LHCN-M2 (cell line): ENCODE measurements at regions not wholly inside any gene's neighbourhood (a gene's known extent, or its start where the extent isn't known, plus 50 kb on each side); places are given as distances from the start of the nearest gene placed in this dataset.

ENCODE experiments used
- DNase-seq: peaks from one replicate; pipeline ENCODE4 v3.0.0-alpha.2; 2012; ENCODE audit warnings: low read depth

DNA sequence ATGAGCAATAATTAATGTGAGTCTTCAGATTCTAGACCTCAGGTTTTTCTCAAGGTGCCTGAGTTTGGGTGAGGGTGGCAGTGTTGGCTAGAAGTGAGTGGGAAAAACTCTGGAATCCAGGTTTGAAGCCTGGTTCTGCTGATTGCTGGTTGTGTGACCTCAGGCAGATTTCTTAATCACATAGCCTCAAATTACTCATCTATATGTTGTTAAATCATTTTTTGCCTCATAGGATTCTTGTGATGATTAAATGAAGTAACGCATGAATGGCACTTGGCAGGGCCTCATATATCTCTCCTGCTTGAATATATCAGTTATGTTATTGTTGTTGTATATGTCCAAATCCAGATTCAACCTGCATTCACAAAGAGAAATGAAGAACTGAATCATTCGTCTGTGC is 60.5 kb downstream of the NR2F2 start:
- no peak for DNase-seq

DNA sequence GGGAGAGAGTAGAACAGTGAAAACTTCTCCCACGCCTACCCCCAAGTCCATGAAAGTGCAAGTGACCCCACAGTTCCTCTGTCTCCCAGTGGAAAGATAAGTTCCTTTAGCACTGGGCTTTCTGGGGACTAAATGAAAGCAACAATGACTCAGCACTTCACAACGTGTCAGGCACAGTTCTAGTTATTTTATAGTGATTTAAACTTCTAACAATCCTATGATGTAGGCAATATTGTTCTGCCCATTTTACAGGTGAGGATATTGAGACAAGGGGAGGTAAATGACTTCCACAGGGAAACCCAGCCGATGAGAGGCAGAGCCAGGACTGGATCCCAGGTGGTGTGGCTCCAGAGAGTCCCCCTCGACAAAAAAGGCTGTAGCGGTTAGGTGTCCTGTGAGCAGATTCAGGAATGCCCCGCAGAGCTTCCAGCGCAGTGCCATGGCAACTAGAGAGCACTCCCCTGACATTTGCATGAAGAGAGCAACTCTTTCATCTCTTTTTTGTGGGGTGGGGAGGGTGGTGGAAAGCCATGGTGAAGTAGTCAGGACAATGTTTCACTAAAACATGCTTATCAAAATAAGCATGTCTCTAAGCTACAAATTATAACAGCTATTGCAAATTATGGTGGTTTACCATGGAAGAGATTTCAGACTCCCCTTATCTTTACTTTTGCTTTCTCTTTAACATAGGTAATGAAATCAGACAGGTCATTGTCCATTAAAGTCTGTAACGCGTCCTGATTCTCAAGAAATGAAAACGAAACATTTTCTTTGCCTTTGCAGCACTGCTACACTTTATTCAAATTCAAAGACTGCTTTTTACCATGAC is 62.1 kb downstream of the NR2F2 start:
- no peak for DNase-seq

GRCh38 chr15:96393209-96393513 is 62.7 kb downstream of the NR2F2 start:
- no peak for DNase-seq

DNA sequence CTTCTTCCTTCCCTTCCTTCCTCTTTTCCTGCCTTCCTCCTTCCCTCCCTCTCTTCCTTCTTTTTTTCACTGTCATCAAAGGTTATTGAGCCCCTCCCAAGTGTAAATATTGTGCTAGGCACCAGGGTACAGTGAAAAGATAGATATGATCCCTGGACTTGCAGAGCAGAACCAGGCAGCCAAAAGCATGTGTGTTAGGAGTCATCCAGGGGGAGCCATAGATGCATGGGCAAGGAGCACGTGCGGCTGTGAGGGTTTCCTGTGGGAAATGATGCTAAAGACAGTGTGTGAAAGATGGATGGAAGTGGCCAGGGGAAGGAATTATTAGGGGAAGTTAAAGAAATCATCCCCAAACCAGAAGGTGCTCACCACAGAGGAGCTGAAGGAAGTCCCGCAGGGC is 65.2 kb downstream of the NR2F2 start:
- DNase-seq, result no peak

GRCh38 chr15:96398776-96399175 is 68.3 kb downstream of the NR2F2 start:
- DNase-seq, result no peak

DNA sequence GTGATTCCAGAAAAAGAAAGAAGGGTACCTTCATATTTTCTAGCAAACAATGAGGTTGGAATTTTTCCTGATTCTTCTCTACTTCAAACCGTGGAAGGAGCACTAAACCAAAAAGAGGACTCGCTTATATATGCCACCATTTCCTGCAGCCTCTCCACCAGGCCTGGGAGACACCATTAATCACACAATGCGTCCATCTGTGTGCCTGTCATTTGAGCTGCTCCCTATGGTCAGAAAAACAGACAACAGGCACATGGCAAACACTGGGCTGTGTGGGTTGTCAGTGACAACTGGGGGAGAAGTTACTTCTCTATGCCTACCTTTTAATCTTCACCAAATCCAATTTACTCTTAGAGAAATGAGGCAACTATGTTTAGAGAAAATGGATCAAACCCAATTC is 71.9 kb downstream of the NR2F2 start:
- no peak for DNase-seq

DNA sequence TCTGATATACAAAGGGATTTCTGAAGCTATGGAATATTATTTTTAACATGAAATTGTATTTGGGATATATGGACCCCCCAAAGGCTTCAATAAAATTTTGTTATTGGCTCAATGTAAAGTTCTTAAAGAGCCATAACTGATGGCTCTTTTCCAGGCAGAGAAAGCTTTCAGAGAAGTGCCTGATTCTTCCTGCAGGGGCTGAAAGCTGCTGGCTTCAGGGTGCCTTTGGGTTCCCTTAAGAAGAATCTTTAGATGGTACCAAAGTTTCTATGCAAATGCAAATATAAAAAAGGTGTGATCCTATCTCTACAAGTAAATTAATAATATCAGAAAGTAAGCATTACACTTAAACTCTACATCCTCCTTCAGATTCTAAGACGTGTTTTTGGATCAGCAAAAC is 72.6 kb downstream of the NR2F2 start:
- no peak for DNase-seq

DNA sequence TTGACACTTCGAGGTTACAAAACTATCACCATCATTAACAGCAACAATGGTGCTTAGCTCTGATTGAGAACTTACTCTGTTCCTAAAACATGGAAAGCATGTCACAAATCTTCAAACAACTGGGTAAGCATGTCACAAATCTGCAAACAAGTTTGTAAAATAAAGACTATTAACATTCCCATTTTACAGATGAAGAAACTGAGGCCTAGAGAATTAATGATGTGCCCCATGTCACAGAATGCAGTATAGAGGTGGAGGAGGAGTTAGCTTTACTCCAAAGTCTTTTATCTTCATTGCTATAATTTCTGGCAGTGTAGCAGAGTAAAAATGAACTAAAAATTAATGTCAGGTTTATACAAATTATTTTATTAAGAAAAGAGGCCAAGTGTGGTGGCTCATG is 73.4 kb downstream of the NR2F2 start:
- DNase-seq, result no peak

DNA sequence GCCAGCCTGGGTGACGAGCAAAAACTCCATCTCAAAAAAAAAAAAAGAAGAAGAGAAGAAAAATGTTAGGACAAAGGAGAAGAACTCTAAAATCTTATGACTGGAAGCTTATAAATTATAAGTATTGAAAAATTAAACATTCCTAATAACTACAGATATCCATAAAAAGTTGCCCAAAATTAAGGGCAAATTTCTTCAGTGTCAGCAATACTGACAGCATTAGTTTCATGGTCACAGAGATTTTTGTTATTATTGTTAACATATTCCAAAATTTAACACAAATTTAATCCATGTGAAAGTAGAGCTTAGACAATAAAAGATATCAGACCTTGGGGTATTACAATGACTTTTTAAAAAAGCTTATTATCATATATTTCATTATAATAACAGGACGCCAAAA is 74.1 kb downstream of the NR2F2 start:
- DNase-seq, result no peak

DNA sequence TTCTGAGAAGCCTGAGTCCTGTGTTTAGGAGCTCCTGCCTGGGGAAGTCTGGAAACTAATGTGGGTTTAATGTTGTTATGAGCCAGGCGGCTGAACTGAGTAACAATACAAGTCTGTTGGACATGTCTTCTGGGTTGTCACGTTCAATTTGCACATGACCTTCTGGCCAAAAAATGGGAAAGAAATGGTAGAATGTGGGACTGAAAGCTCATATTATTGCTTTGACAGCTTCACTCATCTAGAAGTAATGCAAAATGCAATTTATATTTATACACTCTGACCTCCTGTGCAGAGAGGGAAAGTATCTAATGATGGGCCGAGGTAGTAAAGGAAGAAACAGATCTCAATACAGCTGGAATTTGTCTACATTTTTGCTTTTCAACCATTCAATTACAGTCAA is 75.8 kb downstream of the NR2F2 start:
- no peak for DNase-seq

DNA sequence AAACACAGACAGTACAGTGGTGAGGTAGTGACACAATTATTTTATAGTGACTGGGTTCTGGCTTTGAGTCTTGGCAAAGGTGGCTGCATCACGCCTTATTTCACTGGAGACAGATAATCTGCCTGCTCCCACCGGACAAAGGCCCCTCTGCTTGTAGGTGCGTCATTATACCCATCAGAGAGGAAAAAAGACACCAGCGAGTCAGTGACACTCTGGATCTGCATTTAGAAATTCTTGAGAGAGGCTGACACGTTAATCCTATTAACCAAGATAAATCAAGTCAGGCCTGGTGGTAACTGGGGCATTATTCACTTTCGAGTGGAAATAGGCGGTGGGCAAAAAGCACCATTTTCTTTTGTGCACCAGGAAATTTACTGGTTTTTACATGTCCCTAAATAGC is 76.2 kb downstream of the NR2F2 start:
- DNase-seq, result no peak

DNA sequence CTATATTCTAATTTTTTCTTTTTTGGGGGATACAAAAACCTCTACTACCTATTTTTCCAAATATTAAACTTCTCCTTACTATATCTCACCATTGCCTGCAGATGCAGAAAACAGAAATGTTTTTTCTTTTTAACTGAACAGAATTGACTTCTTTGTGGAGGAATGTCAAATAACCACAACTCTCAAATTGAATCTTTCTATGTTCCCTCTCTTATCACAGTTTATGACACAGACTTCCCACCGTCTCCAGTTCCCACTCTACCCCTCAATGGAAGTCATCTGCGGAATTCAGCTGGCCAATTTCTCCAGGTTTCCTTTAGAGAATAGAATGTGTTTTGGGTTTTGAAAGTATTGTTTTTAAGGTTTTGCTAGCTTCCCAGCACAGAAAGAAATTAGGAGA is 77.0 kb downstream of the NR2F2 start:
- DNase-seq, result no peak

- no peak for DNase-seq
Measured at GRCh38 chr15:96408591-96409183, 78.2 kb downstream of the NR2F2 start.

- no peak for DNase-seq
Measured at GRCh38 chr15:96409215-96410138, 79.0 kb downstream of the NR2F2 start.

- no peak for DNase-seq
Measured at GRCh38 chr15:96410175-96411055, 79.9 kb downstream of the NR2F2 start.

- DNase-seq, result no peak
Measured at GRCh38 chr15:96411056-96412031, 80.8 kb downstream of the NR2F2 start.

GRCh38 chr15:96412045-96412905 is 81.8 kb downstream of the NR2F2 start:
- DNase-seq, result no peak

DNA sequence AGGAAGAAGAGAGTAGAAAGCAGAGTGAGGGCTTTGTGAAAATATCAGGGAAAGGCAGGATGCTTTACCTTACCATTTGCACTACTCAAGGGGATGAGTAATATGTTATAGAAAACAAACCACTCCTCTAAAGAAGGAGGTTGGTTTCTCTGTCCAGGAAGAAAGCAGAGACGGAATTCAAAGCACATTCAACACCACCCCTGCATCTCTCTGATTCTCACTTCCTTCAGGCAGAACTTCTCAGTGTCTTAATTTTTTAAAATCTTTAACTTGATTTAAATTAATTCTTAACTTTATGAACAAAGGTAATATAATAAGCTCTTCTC is 82.4 kb downstream of the NR2F2 start:
- no peak for DNase-seq

DNA sequence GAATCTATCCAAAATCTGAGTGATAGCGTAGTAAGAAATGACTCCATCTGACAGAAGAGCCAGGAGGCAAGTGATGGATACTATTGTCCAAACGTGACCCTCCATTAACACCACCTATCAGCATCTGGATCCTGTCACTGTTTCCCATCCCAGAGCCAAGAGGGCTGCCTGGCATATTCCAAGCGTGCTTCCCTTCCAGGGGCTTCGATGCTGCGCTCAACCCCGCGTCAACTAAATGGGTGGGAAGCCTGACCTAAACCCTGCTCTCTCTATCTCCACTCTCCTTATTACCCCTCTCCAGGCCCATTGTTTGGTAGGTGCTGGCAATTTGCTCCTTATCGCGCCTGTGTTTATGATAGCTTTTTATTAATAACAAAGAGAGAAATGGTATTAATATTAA is 83.2 kb downstream of the NR2F2 start:
- DNase-seq, result no peak

DNA sequence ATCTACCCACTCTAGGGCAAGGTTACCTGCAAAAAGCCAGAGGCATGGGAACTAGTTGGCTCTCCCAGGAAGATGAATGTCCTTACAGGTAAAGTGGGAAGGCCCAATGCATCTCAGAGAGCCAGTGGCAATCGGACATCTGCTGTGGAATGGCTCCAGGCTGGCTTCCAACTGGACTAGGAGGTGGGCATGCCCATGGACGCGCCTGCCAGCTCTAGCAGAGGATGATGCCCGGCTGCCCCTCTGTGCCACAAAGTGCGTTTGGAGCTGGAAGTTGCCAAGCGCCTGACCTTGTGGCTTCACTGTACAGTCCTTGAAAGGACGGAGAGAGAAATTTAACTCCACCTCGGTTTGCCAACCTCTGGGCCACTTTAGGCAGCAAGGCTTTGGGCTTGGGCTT is 84.4 kb downstream of the NR2F2 start:
- DNase-seq, result no peak
